ENCODE measurements at regions not wholly inside any gene's neighbourhood (a gene's known extent, or its start where the extent isn't known, plus 50 kb on each side); places are given as distances from the start of the nearest gene placed in this dataset.

GRCh38 chr1:208788013-208788540, 543.9 kb upstream of the PLXNA2 start:
- no peak for DNase-seq (ENCODE audit: low read depth)
- TF ChIP-seq CTCF (IDR thresholded peaks at IDR 0.05; ENCODE audit: insufficient read depth, low read length, poor library complexity, severe bottlenecking) = no peak
- H3K4me3 ChIP-seq (ENCODE audit: low read depth, low read length) = no peak overlapping the region
- no peaks in the 10 kb centered on the region for H3K27me3 ChIP-seq (ENCODE audit: control insufficient read depth, insufficient read depth, low read length)
- no peaks in the 10 kb centered on the region for H3K36me3 ChIP-seq (ENCODE audit: control insufficient read depth, insufficient read depth, low read length)

- no peaks in the 10 kb centered on the region for H3K27me3 ChIP-seq (ENCODE audit: control insufficient read depth, insufficient read depth, low read length)
- no peaks in the 10 kb centered on the region for H3K36me3 ChIP-seq (ENCODE audit: control insufficient read depth, insufficient read depth, low read length)
- H3K4me3 ChIP-seq (ENCODE audit: low read depth, low read length) = no peak overlapping the region
- no peak for TF ChIP-seq CTCF (IDR thresholded peaks at IDR 0.05; ENCODE audit: insufficient read depth, low read length, poor library complexity, severe bottlenecking)
- DNase-seq (ENCODE audit: low read depth) = peak; percentile 80
Measured at GRCh38 chr1:208791456-208791855, 547.3 kb upstream of the PLXNA2 start.

GRCh38 chr1:208793861-208794345, 549.7 kb upstream of the PLXNA2 start:
- DNase-seq (ENCODE audit: low read depth) = no peak
- no peak for TF ChIP-seq CTCF (IDR thresholded peaks at IDR 0.05; ENCODE audit: insufficient read depth, low read length, poor library complexity, severe bottlenecking)

GRCh38 chr1:208799186-208799585, 555.0 kb upstream of the PLXNA2 start:
- Histone ChIP-seq H3K4me3 (ENCODE audit: low read depth, low read length) (no peak overlapping the region), H3K27me3 (ENCODE audit: control insufficient read depth, insufficient read depth, low read length) (no peaks in the 10 kb centered on the region), H3K36me3 (ENCODE audit: control insufficient read depth, insufficient read depth, low read length) (no peaks in the 10 kb centered on the region)
- DNase-seq (ENCODE audit: low read depth) = no peak
- no peak for TF ChIP-seq CTCF (IDR thresholded peaks at IDR 0.05; ENCODE audit: insufficient read depth, low read length, poor library complexity, severe bottlenecking)

More at GRCh38 chr1:208793861-208794345, 549.7 kb upstream of the PLXNA2 start:
- Histone ChIP-seq H3K27me3 (ENCODE audit: control insufficient read depth, insufficient read depth, low read length) (no peaks in the 10 kb centered on the region), H3K36me3 (ENCODE audit: control insufficient read depth, insufficient read depth, low read length) (no peaks in the 10 kb centered on the region), H3K4me3 (ENCODE audit: low read depth, low read length) (no peak overlapping the region)

- no peak overlapping the region for H3K4me3 ChIP-seq (ENCODE audit: low read depth, low read length)
- TF ChIP-seq CTCF (IDR thresholded peaks at IDR 0.05; ENCODE audit: insufficient read depth, low read length, poor library complexity, severe bottlenecking) = no peak
- H3K36me3 ChIP-seq (ENCODE audit: control insufficient read depth, insufficient read depth, low read length) = no peaks in the 10 kb centered on the region
- H3K27me3 ChIP-seq (ENCODE audit: control insufficient read depth, insufficient read depth, low read length) = no peaks in the 10 kb centered on the region
- DNase-seq (ENCODE audit: low read depth) = no peak
Measured at GRCh38 chr1:208803011-208803811, 559.0 kb upstream of the PLXNA2 start.
